GM08714 (cell line): ENCODE measurements at regions not wholly inside any gene's neighbourhood (a gene's known extent, or its start where the extent isn't known, plus 50 kb on each side); places are given as distances from the start of the nearest gene placed in this dataset.
"Not testable (repeated sequence)": the region's sequence is repeated elsewhere in the genome, so short reads cannot be mapped to it uniquely, and the experiment has no call there.

Experiments used
- H3K4me3 ChIP-seq: fragments of 200-500 bp; sonication (Bioruptor generic); 2 replicates; pipeline ENCODE4 v1.5.1; 2014; ENCODE audit warnings: mild to moderate bottlenecking, low read length, inconsistent platforms
- ZNF274 ChIP-seq: IDR thresholded peaks from 2 replicates; pipeline ENCODE4 v1.6.1; 2012; ENCODE audit warnings: mild to moderate bottlenecking, low read depth, low read length

GRCh38 chr10:4437061-4437460 is 388.9 kb upstream of the AKR1E2 start:
- TF ChIP-seq ZNF274, result no peak

DNA sequence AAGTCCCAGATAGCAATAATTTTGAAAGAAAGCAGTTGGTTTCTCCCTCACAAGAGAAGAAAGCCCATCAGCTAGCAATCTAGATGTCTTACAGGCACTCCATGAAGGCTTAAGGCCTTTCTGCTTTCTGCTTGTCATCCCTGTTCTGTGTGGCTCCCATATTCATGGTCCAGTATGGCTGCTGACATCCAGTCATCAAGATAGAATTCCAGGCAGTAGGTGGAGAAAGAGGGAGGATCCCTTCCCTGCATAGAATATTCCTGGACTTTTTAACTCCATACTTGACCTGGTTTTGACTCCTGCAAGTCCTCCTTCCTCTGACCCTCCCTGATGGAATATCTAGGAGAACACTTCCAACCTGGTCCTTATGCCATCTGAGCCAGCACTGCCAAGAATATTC is 389.9 kb upstream of the AKR1E2 start:
- no peak overlapping the region for H3K4me3 ChIP-seq
- TF ChIP-seq ZNF274, result no peak

More at GRCh38 chr10:4437061-4437460, 388.9 kb upstream of the AKR1E2 start:
- H3K4me3 ChIP-seq, result no peak overlapping the region

DNA sequence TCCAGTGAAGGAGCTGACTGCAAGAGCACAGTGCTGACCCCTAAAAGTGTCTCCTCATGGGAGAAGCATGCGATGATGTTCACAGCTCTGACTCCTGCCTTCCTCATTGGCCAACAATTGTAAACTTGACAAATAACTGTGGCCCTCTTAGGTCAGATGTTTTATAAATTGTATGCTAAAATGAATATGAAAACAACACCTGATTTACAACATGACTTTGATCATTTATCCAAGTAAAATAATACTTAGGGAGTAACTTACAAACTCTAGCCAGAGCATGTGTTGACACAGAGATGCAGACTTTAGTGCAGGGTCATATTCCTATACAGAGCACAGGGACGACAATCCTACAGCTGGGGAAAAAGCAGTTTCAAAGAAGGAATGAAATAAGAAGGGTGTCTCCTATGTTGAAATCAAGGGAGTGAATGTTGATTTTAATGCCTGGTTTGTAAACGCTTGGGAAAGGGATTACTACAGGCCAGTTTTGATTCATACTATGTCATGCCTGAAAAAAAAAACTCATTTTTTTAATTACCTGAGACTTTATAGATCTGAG is 391.4 kb upstream of the AKR1E2 start:
- H3K4me3 ChIP-seq, result no peak overlapping the region
- no peak for TF ChIP-seq ZNF274

DNA sequence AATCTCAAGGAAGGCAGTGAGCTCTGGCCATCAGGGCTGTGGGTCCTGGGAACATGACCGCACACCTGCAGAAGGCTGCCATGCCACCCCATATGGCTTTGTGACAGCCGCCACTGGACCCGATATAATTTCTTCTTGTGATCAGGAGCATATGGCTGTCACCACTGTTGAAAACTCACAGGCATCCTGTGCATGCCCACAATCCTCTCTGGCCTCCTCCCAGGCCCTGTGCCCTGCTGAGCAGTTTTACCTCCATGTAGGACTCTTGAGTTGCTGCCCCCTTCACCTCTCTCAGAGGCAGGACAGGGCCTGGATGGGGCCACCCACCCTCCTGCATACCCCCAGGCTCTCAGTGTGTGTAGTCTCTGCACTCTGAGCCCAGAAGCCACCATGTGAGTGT is 391.9 kb upstream of the AKR1E2 start:
- no peak overlapping the region for H3K4me3 ChIP-seq
- no peak for TF ChIP-seq ZNF274

- no peak overlapping the region for H3K4me3 ChIP-seq
- TF ChIP-seq ZNF274, result no peak
Measured at GRCh38 chr10:4431114-4431863, 394.7 kb upstream of the AKR1E2 start.

DNA sequence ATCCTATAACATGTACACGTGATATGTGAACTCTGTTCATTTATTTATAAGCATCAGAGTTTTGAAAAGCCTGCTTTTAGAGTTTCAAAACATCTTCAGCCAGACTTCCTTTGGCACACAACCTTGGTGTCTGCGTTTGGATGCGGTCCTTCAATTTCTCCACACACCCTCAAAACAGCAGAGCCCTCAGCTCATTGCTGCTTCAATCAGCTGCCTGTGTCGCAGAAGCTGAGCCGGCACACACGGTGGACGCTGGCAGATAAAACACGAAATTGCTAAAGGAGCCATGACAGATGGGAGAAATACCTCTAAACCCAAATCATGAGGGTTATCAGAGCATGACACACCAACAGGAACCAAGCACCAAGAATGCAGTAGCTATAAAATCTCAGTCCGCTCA is 396.4 kb upstream of the AKR1E2 start:
- H3K4me3 ChIP-seq, result no peak overlapping the region
- no peak for TF ChIP-seq ZNF274

- no peak overlapping the region for H3K4me3 ChIP-seq
- TF ChIP-seq ZNF274, result no peak
Measured at GRCh38 chr10:4427532-4427931, 398.5 kb upstream of the AKR1E2 start.

DNA sequence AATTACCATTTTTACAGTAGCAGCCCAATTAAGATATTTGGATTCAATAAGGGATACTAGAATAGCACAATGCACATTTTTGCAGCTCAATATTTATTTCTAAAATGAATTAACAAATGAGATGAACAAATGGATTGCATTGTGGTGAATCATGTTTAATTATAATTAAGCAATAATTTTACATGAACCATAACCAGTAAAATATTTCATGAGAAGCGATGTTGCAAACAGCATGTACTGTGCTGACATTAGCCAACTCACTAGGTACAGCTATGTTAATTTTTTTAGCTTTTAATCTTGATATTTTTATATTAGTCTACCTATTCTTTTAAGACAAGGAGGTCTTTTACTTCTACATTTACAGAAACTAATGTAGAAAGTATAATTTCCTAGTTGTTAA is 399.1 kb upstream of the AKR1E2 start:
- H3K4me3 ChIP-seq, result no peak overlapping the region
- TF ChIP-seq ZNF274, result no peak

GRCh38 chr10:4409319-4409718 is 416.7 kb upstream of the AKR1E2 start:
- no peak for TF ChIP-seq ZNF274

DNA sequence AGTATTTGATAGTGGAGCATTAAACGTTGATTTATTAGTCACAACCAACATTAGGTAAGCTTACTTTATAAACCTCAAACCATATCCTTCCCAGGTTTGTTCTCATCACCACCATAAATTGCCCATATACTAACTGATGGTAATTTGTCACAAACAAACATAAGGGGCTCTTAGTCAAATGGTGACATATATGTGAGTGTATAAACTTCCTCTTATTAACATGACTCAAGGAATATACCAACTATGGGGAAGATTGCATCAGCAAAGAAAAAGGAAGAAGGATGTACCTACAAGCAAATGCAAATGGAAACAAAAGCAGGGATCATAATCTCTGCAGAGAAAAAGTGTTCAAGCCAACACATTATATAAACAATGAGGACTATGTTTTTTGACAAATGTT is 418.2 kb upstream of the AKR1E2 start:
- H3K4me3 ChIP-seq, result no peak overlapping the region
- no peak for TF ChIP-seq ZNF274

More at GRCh38 chr10:4409319-4409718, 416.7 kb upstream of the AKR1E2 start:
- H3K4me3 ChIP-seq, result no peak overlapping the region

- TF ChIP-seq ZNF274, result no peak
- no peak overlapping the region for H3K4me3 ChIP-seq
Measured at GRCh38 chr10:4405828-4406227, 420.2 kb upstream of the AKR1E2 start.

DNA sequence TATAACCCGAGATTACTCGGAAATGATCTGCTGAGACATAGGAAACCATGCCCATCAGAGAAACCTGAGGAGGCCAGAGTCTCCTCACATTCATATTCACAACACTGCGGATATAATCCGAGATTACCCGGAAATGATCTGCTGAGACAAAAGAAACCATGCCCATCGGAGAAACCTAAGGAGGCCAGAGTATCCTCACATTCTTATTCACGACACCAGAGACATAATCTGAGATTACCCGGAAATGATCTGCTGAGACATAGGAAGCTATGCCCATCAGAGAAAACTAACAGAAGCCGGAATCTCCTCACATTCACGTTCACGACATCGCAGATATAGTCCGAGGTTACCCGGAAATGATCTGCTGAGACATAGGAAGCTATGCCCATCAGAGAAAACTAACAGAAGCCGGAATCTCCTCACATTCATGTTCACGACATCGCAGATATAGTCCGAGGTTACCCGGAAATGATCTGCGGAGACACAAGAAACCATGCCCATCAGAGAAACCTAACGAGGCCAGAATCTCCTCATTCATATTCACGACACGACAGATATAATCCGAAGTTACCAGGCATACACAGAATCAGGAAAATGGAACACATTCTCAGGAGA is 422.3 kb upstream of the AKR1E2 start:
- no peak for TF ChIP-seq ZNF274
- no peak overlapping the region for H3K4me3 ChIP-seq

- H3K4me3 ChIP-seq, result not testable (repeated sequence)
Measured at GRCh38 chr10:4401080-4401479, 424.9 kb upstream of the AKR1E2 start.

DNA sequence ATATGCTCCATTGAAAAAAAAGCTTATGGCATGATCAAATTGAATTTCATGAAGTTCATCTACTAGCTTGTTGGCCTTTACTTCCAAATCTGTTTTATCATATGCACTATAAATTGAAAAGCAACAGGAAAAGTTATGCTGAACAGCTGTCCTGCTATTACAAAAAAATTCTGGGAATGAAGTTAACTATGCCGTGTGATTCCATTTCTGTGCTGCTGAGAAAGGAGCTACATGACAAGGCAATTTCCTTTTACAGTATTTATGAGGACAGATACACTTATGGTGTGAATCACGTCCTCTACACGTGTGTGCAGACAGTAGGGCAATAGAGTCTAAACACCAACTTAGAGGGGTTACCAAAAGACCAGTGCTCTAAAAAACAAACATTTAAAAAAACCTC is 426.5 kb upstream of the AKR1E2 start:
- TF ChIP-seq ZNF274, result no peak
- H3K4me3 ChIP-seq, result no peak overlapping the region

GRCh38 chr10:4398602-4399001 is 427.4 kb upstream of the AKR1E2 start:
- no peak for TF ChIP-seq ZNF274
- H3K4me3 ChIP-seq, result no peak overlapping the region
